Neural cell (in vitro differentiated cells): ENCODE measurements at regions not wholly inside any gene's neighbourhood (a gene's known extent, or its start where the extent isn't known, plus 50 kb on each side); places are given as distances from the start of the nearest gene placed in this dataset.

Source experiments
- EP300 ChIP-seq: fragments of 450-650 bp; conservative IDR thresholded peaks from 2 replicates; pipeline ENCODE4 v1.6.1; 2014; ENCODE audit warnings: antibody characterized with exemption, mild to moderate bottlenecking, moderate library complexity; ENCODE audit not compliant: poor library complexity, severe bottlenecking
- EZH2 ChIP-seq: fragments of 200-600, 300-800 bp; shearing (Covaris generic), sonication (generic); IDR thresholded peaks from 2 replicates; pipeline ENCODE4 v1.6.1; 2014; ENCODE audit warnings: antibody characterized with exemption, low read length, borderline replicate concordance, mild to moderate bottlenecking; ENCODE audit not compliant: insufficient read depth, poor library complexity, severe bottlenecking
- POLR2AphosphoS5 ChIP-seq: IDR thresholded peaks from 2 replicates; pipeline ENCODE4 v1.6.1; 2012
- SMC3 ChIP-seq: fragments of 450-650 bp; conservative IDR thresholded peaks from 2 replicates; pipeline ENCODE4 v1.6.1; 2014; ENCODE audit warnings: antibody characterized with exemption, mild to moderate bottlenecking, moderate library complexity; ENCODE audit not compliant: poor library complexity
- TAF1 ChIP-seq: IDR thresholded peaks from 2 replicates; pipeline ENCODE4 v1.6.1; 2012; ENCODE audit warnings: low read depth
- TF ChIP-seq, protein P1 (sequence below): fragments of 450-650 bp; IDR thresholded peaks from 2 replicates; pipeline ENCODE4 v1.5.1; 2014; ENCODE audit warnings: antibody characterized with exemption, mild to moderate bottlenecking, moderate library complexity; ENCODE audit not compliant: poor library complexity, severe bottlenecking
- TF ChIP-seq, protein P2 (sequence below): IDR thresholded peaks from 2 replicates; pipeline ENCODE4 v1.6.1; 2012; ENCODE audit warnings: borderline replicate concordance

DNA sequence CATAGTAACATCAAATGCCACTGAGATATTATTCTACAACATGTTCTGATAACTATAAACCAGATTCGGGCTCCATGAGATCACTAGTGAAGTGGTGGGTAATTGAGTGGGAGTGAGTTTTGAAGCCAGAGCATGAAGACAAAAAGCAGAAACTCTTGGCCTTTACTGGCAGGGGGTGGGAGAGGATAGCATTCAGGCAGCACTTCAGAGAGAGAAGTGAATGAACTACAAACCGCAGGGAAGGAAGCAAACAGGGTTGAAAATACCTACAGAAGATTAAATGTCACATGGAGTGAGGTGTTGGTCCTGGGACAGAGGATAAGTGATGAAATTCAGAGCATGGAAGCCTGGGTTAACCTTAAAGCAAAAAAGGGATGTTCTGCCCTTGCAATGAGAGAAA, 250.0 kb downstream of the EPM2A start:
- TF ChIP-seq, protein P1, sequence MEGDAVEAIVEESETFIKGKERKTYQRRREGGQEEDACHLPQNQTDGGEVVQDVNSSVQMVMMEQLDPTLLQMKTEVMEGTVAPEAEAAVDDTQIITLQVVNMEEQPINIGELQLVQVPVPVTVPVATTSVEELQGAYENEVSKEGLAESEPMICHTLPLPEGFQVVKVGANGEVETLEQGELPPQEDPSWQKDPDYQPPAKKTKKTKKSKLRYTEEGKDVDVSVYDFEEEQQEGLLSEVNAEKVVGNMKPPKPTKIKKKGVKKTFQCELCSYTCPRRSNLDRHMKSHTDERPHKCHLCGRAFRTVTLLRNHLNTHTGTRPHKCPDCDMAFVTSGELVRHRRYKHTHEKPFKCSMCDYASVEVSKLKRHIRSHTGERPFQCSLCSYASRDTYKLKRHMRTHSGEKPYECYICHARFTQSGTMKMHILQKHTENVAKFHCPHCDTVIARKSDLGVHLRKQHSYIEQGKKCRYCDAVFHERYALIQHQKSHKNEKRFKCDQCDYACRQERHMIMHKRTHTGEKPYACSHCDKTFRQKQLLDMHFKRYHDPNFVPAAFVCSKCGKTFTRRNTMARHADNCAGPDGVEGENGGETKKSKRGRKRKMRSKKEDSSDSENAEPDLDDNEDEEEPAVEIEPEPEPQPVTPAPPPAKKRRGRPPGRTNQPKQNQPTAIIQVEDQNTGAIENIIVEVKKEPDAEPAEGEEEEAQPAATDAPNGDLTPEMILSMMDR = no peak
- TF ChIP-seq EZH2 (no peak), TAF1 (no peak), EP300 (no peak), POLR2AphosphoS5 (no peak), SMC3 (no peak)
- TF ChIP-seq, protein P2, sequence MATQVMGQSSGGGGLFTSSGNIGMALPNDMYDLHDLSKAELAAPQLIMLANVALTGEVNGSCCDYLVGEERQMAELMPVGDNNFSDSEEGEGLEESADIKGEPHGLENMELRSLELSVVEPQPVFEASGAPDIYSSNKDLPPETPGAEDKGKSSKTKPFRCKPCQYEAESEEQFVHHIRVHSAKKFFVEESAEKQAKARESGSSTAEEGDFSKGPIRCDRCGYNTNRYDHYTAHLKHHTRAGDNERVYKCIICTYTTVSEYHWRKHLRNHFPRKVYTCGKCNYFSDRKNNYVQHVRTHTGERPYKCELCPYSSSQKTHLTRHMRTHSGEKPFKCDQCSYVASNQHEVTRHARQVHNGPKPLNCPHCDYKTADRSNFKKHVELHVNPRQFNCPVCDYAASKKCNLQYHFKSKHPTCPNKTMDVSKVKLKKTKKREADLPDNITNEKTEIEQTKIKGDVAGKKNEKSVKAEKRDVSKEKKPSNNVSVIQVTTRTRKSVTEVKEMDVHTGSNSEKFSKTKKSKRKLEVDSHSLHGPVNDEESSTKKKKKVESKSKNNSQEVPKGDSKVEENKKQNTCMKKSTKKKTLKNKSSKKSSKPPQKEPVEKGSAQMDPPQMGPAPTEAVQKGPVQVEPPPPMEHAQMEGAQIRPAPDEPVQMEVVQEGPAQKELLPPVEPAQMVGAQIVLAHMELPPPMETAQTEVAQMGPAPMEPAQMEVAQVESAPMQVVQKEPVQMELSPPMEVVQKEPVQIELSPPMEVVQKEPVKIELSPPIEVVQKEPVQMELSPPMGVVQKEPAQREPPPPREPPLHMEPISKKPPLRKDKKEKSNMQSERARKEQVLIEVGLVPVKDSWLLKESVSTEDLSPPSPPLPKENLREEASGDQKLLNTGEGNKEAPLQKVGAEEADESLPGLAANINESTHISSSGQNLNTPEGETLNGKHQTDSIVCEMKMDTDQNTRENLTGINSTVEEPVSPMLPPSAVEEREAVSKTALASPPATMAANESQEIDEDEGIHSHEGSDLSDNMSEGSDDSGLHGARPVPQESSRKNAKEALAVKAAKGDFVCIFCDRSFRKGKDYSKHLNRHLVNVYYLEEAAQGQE = no peak
